Stimulated activated CD8-positive, alpha-beta memory T cell treated with anti-CD3 and anti-CD28 coated beads, Interleukin-7, amount 100 ng/mL, for 1 hour (primary cell): ENCODE measurements at regions not wholly inside any gene's neighbourhood (a gene's known extent, or its start where the extent isn't known, plus 50 kb on each side); places are given as distances from the start of the nearest gene placed in this dataset.

Experiments used
- DNase-seq, 2 donors: peaks; one replicate each; pipeline ENCODE4 v3.0.0-alpha.2; 2020; ENCODE audit warnings: low read depth in 2 of 2

GRCh38 chr2:42957861-42958301 lies 165.5 kb upstream of the HAAO start:
- no peak for DNase-seq

DNA sequence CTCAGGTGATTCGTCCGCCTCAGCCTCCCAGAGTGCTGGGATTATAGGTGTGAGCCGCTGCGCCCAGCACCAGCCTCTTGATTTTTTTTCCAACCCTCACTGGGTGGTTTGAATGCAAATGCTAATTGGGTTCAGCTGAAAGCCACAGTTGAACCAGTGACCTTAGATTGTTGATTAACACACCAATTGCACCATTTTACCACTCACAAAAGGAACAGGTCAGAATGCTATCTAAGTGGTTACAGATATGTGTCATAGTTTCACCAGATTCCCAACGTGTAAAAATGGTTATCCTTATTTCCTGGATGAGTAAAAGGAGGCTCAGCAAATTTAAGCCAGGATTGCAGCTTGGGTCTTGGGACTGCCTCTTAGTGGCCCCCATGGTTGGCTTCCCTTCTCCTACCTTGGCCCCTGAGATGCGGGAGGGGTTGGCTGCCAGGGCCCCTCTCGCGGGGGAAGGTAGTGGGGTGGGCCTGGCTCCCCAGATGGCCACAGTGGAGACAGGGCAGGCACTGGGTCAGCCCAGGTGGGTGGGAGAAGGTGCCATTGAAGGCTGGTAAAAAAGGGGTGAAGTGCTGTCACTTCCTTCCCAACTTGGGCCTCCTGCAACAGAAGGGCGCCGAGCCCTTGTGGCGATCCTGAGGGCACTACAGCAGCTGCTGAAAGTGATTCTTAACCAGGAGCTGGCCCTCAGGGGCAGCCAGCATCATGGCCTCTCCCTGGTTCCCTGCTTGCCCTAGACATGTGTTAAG lies 164.9 kb upstream of the HAAO start:
- no peak for DNase-seq

- DNase-seq, result no peak
These were observed 162.0 kb upstream of the HAAO start for GRCh38 chr2:42954227-42954962.

- DNase-seq, result no peak
These were observed 160.8 kb upstream of the HAAO start for GRCh38 chr2:42953216-42953615.

DNA sequence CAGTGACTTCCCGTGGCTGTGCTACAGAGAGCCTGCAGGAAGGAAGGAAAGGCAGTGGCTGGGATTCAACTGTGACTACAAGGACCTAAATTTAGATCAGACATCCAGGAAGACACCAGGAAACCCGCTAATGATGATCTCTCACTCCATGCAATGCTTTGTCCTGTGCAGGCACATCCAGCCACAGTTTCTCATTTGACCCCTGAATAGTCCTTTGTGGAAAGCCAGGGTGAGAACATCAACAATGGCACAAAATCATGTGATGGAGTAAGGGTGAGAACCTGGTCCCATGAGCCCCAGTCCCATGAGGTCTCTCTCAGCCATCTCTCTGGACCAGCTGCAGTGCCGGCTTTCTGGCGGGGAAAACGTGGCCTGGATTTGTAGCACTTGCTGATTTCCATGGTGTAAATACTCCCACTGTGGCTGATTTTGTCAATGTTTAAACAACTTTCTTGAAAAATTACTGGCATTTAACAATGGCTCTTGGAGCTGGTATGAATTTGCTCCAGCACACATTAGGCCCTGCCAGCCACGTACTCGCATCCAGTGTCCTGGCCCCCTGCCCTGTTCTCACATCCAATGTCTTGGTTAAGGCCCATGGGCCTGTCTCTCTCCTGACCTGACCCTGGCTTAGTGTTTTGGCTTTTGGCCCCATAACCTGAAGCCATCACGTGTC lies 159.0 kb upstream of the HAAO start:
- DNase-seq, result no peak

DNA sequence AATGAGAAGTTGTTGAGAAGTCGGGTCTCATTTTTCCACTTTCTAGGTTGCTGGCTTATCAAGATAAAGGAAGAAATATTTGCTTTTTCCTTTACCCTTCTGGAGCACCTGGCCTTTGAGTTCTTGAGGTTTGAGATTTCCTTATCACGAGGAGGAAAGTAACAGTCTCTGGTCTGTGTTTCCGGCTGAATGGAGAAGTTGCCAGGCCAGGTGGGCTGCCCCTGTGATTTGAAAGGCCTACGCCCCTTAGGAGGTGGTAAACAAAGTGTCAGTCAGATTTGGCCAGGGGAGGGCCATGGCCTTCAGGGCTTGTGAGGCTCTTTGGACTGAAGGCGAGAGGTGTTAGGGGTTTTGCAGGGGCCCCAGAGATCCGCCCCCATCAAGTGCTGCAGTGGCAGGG lies 156.7 kb upstream of the HAAO start:
- DNase-seq, result no peak

GRCh38 chr2:42947809-42948600 lies 155.6 kb upstream of the HAAO start:
- DNase-seq, result no peak

GRCh38 chr2:42944779-42945415 lies 152.5 kb upstream of the HAAO start:
- no peak for DNase-seq

DNA sequence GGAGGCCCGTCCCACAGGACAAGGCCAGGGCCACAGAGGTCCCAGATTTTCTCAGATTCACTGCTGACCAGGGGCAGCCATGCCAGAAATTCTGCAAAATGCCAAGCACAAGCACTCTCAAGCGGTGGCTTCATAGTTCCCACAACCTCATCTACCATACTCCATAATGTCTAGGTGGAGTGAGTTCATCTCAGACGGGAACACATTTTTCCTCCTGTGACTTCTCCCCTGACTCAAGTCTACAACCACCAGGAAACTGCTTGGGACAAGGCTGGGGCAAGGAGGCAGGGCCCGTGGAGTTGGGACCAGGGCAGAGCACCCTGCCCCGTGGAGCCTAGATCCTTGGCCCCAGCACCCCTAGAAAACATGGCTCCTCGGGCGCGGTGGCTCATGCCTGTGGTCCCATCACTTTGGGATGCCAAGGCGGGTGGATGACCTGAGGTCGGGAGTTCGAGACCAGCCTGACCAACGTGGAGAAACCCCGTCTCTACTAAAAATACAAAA lies 150.7 kb upstream of the HAAO start:
- DNase-seq, result no peak

GRCh38 chr2:42942214-42942989 lies 150.0 kb upstream of the HAAO start:
- no peak for DNase-seq

- no peak for DNase-seq
These were observed 149.3 kb upstream of the HAAO start for GRCh38 chr2:42941633-42942176.

DNA sequence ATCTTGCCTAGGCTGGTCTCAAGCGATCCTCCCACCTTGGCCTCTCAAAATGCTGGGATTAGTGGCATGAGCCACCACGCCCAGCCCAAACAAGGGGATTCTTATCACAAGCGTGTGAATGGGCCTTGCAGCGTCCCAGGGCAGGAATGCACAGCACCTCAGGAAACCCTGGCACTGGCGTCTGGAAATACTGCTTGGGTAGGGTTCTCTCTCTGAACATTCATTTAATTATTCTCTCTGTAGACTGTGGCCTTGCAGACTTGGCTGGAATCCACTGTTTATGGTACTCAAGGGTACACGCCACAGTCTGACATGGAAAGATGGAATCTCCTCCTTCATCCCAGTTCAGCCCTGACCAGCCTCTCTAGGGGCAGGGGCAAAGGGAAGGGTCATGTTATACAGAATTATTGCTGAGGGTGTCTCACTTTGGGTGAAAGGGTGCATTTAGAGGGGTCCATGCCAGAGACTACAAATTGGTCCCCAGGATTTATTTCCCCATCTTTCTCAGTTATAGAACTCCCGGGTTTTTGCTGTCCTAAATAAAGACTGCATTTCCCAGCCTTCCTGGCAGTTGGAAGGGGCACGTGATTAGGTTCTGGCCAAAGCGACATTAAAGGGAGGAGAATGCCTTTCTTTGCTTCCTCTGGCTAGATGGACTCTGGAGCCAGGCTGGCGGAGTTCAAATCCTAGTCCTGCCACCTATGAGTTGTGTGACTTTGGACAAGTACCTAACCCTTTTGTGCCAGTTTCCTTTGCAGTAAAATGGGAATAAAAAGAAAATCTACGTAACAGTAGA lies 147.2 kb upstream of the HAAO start:
- DNase-seq, result no peak

GRCh38 chr2:42938671-42939370 lies 146.4 kb upstream of the HAAO start:
- DNase-seq, result no peak

- no peak for DNase-seq
These were observed 144.9 kb upstream of the HAAO start for GRCh38 chr2:42937171-42937875.

DNA sequence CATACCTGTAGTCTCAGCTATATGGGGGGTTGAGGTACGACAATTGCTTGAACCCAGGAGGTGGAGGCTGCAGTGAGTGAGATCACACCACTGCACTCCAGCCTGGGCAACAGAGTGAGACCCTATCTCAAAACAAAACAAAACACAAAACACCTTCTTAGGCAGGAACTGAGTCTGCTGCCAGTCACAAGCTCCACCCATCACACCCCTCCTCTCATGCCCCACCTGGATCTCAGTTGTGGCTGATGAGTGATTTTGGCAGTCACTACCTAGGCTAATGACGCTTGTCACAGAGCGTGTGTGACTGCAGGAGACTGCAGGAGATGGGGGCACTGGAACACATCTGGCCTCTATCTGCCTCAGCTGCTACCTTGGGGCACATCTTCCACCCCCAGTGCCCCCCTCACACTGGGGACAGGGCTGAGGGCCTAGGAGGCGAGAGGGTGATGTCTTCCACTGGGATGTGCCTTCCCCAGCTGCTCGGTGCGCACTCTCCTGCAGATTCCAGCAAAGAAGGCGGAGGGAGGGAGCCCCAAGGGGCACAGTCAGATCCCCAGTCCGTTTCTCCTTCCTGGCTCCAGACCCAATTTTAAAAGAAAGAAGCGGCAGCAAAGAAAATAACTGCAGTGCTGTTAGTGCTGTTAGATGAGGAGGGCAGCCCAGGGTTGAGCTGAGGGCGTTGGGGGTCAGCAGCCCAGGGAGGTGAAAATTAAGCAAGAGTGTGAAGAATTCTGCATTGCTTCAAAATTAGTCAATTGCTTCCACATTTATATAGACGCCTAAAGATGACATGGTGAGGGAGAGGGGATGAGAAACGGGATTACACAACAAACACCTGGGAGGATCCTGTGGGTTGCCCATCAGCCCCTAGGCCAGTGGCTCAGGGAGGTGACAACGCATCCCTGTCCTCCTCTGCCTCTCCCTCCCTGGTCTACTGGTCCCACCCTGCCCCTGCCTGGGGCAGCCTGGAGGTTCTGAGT lies 143.6 kb upstream of the HAAO start:
- no peak for DNase-seq

- DNase-seq, result no peak
These were observed 142.3 kb upstream of the HAAO start for GRCh38 chr2:42934580-42935186.
